ENCODE measurements at regions not wholly inside any gene's neighbourhood (a gene's known extent, or its start where the extent isn't known, plus 50 kb on each side); places are given as distances from the start of the nearest gene placed in this dataset.

DNA sequence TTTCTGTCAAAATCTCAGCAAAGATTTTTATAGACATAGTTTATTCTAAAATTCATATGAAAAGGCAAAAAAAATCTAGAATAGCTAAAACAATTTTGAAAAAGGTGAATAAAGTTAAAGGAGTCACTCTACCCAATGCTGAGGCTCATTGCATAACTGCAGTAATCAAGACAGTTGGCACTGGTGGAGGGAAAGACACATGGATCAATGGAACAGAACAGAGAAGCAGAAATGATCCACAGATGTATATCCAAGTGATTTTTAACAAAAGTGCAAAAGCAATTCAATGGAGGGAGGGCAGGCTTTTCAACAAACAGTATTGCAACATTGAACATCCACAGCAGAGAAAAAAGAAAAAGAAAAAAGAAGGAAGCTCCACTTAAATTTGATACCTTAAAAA lies 162.8 kb downstream of the RBM43 start:
- TF ChIP-seq ISL1 (CRISPR knock-in tag; IDR thresholded peaks at IDR 0.05) (no peak), TSHZ2 (CRISPR knock-in tag; IDR thresholded peaks at IDR 0.05) (no peak), CSDC2 (CRISPR knock-in tag; IDR thresholded peaks at IDR 0.05) (no peak), PPARA (CRISPR knock-in tag; IDR thresholded peaks at IDR 0.05; ENCODE audit: borderline replicate concordance) (no peak)
- no peak for ATAC-seq

- no peak for TF ChIP-seq OSR1 (CRISPR knock-in tag; IDR thresholded peaks at IDR 0.05)
- no peak for TF ChIP-seq CSDC2 (CRISPR knock-in tag; IDR thresholded peaks at IDR 0.05)
- TF ChIP-seq ARNTL (CRISPR knock-in tag; IDR thresholded peaks at IDR 0.05; ENCODE audit: borderline replicate concordance, low read depth), result no peak
- no peak for TF ChIP-seq TSHZ2 (CRISPR knock-in tag; IDR thresholded peaks at IDR 0.05)
- TF ChIP-seq RARB (CRISPR knock-in tag; IDR thresholded peaks at IDR 0.05), result no peak
- no peak for TF ChIP-seq TOX (CRISPR knock-in tag; IDR thresholded peaks at IDR 0.05; ENCODE audit: borderline replicate concordance)
- TF ChIP-seq SNAI2 (CRISPR knock-in tag; IDR thresholded peaks at IDR 0.05), result no peak
- no peak for TF ChIP-seq GLIS3 (CRISPR knock-in tag; IDR thresholded peaks at IDR 0.05)
- TF ChIP-seq BACH2 (CRISPR knock-in tag; IDR thresholded peaks at IDR 0.05; ENCODE audit: borderline replicate concordance), result no peak
- no peak for TF ChIP-seq ZC3H10 (CRISPR knock-in tag; IDR thresholded peaks at IDR 0.05)
- no peak for TF ChIP-seq TCF4 (CRISPR knock-in tag; IDR thresholded peaks at IDR 0.05; ENCODE audit: borderline replicate concordance)
- no peak for TF ChIP-seq ZFP3 (CRISPR knock-in tag; IDR thresholded peaks at IDR 0.05)
- no peak for TF ChIP-seq ZNF70 (CRISPR knock-in tag; IDR thresholded peaks at IDR 0.05)
- TF ChIP-seq PPARA (CRISPR knock-in tag; IDR thresholded peaks at IDR 0.05; ENCODE audit: borderline replicate concordance), result no peak
- TF ChIP-seq, protein P1, sequence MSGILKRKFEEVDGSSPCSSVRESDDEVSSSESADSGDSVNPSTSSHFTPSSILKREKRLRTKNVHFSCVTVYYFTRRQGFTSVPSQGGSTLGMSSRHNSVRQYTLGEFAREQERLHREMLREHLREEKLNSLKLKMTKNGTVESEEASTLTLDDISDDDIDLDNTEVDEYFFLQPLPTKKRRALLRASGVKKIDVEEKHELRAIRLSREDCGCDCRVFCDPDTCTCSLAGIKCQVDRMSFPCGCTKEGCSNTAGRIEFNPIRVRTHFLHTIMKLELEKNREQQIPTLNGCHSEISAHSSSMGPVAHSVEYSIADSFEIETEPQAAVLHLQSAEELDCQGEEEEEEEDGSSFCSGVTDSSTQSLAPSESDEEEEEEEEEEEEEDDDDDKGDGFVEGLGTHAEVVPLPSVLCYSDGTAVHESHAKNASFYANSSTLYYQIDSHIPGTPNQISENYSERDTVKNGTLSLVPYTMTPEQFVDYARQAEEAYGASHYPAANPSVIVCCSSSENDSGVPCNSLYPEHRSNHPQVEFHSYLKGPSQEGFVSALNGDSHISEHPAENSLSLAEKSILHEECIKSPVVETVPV (CRISPR knock-in tag; IDR thresholded peaks at IDR 0.05), result no peak
- TF ChIP-seq PATZ1 (CRISPR knock-in tag; IDR thresholded peaks at IDR 0.05; ENCODE audit: borderline replicate concordance), result no peak
- ATAC-seq, result no peak
These were observed 163.8 kb downstream of the RBM43 start for GRCh38 chr2:151097895-151098294.

DNA sequence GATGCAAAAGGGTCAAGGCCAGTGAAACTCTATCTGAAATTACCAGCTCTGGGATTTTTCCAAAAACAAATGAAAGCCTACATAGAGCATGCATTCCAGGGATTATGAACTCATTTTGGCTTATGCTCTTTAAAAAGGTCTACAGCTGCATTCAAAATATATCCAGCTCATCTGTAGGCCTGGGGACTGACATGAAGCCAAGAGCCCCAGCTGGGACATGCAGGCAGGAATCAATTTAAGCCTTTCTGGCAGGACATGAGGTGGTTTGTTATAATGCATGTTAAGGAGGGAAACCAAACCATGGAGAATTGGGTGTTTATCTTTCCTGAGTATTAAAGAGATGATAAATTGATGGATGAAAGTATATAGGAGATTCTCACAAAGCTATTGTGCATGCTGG lies 164.5 kb downstream of the RBM43 start:
- no peak for ATAC-seq
- no peak for TF ChIP-seq CSDC2 (CRISPR knock-in tag; IDR thresholded peaks at IDR 0.05)
- no peak for TF ChIP-seq ZNF70 (CRISPR knock-in tag; IDR thresholded peaks at IDR 0.05)
- TF ChIP-seq SNAI2 (CRISPR knock-in tag; IDR thresholded peaks at IDR 0.05), result no peak
- TF ChIP-seq ESRRG (CRISPR knock-in tag; IDR thresholded peaks at IDR 0.05), result no peak
- TF ChIP-seq ZFP3 (CRISPR knock-in tag; IDR thresholded peaks at IDR 0.05), result no peak

DNA sequence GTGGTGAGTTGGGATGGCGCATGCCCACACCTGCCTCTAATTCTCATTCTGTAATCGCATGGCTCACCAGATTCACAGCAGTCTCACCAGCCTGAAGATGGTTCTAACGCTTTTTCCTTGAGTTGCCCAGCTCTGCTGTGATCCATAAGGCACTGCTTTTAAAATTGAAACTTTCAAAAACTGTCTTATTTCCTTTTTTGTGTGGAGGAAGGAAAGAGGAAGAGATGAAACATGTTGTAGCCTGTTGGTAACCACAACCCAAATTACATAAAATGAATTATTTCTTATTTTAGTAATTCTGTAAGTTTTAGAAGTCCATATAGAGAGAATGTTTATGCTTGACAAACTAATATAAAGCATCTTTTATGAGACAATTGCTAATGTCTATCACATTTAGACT lies 165.4 kb downstream of the RBM43 start:
- no peak for ATAC-seq
- TF ChIP-seq, protein P2, sequence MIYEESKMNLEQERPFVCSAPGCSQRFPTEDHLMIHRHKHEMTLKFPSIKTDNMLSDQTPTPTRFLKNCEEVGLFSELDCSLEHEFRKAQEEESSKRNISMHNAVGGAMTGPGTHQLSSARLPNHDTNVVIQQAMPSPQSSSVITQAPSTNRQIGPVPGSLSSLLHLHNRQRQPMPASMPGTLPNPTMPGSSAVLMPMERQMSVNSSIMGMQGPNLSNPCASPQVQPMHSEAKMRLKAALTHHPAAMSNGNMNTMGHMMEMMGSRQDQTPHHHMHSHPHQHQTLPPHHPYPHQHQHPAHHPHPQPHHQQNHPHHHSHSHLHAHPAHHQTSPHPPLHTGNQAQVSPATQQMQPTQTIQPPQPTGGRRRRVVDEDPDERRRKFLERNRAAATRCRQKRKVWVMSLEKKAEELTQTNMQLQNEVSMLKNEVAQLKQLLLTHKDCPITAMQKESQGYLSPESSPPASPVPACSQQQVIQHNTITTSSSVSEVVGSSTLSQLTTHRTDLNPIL (CRISPR knock-in tag; IDR thresholded peaks at IDR 0.05; ENCODE audit: low read depth), result no peak
- TF ChIP-seq ZFP30 (CRISPR knock-in tag; IDR thresholded peaks at IDR 0.05) (no peak), TSHZ2 (CRISPR knock-in tag; IDR thresholded peaks at IDR 0.05) (no peak), BACH2 (CRISPR knock-in tag; IDR thresholded peaks at IDR 0.05; ENCODE audit: borderline replicate concordance) (no peak), CSDC2 (CRISPR knock-in tag; IDR thresholded peaks at IDR 0.05) (no peak), ARNTL (CRISPR knock-in tag; IDR thresholded peaks at IDR 0.05; ENCODE audit: borderline replicate concordance, low read depth) (no peak), POU6F1 (CRISPR knock-in tag; IDR thresholded peaks at IDR 0.05; ENCODE audit: borderline replicate concordance, low read depth) (no peak), ZNF565 (CRISPR knock-in tag; conservative IDR thresholded peaks at IDR 0.05; ENCODE audit: low read depth) (no peak)
